GM21717 (cell line): ENCODE measurements at regions not wholly inside any gene's neighbourhood (a gene's known extent, or its start where the extent isn't known, plus 50 kb on each side); places are given as distances from the start of the nearest gene placed in this dataset.
"Not testable (repeated sequence)": the region's sequence is repeated elsewhere in the genome, so short reads cannot be mapped to it uniquely, and the experiment has no call there.

Source experiments
- ATAC-seq: cut with Tn5 transposase; IDR thresholded peaks from one replicate; pipeline ENCODE4 v1.9.1; 2021; ENCODE audit warnings: mild to moderate bottlenecking, moderate library complexity; ENCODE audit not compliant: unreplicated experiment

- no peak for ATAC-seq
These were observed 296.6 kb downstream of the MED10 start for GRCh38 chr5:6081727-6082210.

GRCh38 chr5:6080930-6081726, 297.2 kb downstream of the MED10 start:
- no peak for ATAC-seq

- no peak for ATAC-seq
These were observed 297.9 kb downstream of the MED10 start for GRCh38 chr5:6080436-6080835.

GRCh38 chr5:6078881-6079280, 299.5 kb downstream of the MED10 start:
- no peak for ATAC-seq

GRCh38 chr5:6076341-6077239, 301.8 kb downstream of the MED10 start:
- no peak for ATAC-seq

- not testable (repeated sequence) for ATAC-seq
These were observed 305.9 kb downstream of the MED10 start for GRCh38 chr5:6072488-6072887.

GRCh38 chr5:6069496-6070185, 308.7 kb downstream of the MED10 start:
- no peak for ATAC-seq

- ATAC-seq: no peak
These were observed 312.3 kb downstream of the MED10 start for GRCh38 chr5:6066016-6066415.

GRCh38 chr5:6059137-6059800, 319.1 kb downstream of the MED10 start:
- ATAC-seq: no peak

GRCh38 chr5:6058055-6058715, 320.2 kb downstream of the MED10 start:
- ATAC-seq: no peak

GRCh38 chr5:6056280-6056679, 322.1 kb downstream of the MED10 start:
- ATAC-seq: no peak

- no peak for ATAC-seq
These were observed 328.7 kb downstream of the MED10 start for GRCh38 chr5:6049662-6050061.

GRCh38 chr5:6048746-6049145, 329.6 kb downstream of the MED10 start:
- ATAC-seq: no peak

- no peak for ATAC-seq
These were observed 331.9 kb downstream of the MED10 start for GRCh38 chr5:6046296-6046967.

- ATAC-seq: no peak
These were observed 334.6 kb downstream of the MED10 start for GRCh38 chr5:6043491-6044310.

GRCh38 chr5:6041977-6042550, 336.3 kb downstream of the MED10 start:
- ATAC-seq: no peak

GRCh38 chr5:6039111-6039510, 339.2 kb downstream of the MED10 start:
- ATAC-seq: no peak

- ATAC-seq: no peak
These were observed 342.3 kb downstream of the MED10 start for GRCh38 chr5:6036006-6036405.
